HG03575 (cell line): ENCODE measurements at regions not wholly inside any gene's neighbourhood (a gene's known extent, or its start where the extent isn't known, plus 50 kb on each side); places are given as distances from the start of the nearest gene placed in this dataset.

Source experiments
- ATAC-seq: cut with Tn5 transposase; IDR thresholded peaks from one replicate; pipeline ENCODE4 v1.9.1; 2021; ENCODE audit not compliant: unreplicated experiment, insufficient number of reproducible peaks, low FRiP score; ENCODE audit errors: extremely low read depth

DNA sequence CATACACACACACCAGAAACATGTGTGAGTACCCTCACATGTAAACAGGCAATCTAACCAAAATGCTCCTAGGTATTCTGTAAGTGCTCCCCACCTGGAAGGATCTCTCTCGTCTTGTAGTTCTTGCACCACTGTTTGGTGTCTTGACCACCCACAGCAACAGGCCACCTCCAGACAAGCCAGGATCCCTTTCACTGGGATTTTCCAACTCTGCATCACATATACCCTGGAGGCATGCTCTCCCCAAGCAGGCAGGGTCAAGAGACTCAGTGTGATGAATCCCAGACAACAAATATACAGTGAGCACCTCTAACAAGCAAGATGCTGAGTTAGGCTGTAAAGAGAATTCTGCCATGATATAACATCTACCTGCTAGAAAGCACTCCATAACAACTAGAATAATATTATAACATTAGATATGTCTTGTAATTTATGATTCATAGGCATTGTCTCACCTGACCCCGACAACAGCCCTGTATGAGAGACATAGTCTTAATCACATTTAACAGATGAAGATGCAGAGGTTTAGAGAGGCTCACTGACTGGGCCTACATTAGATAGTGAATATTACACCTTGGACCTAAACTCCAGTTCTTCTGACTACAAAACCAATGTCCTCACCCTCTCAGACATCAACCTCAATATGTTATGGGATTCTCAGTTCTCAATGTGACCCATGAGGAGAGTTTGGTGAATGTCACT lies 76.5 kb upstream of the BCL6 start:
- ATAC-seq, result no peak

DNA sequence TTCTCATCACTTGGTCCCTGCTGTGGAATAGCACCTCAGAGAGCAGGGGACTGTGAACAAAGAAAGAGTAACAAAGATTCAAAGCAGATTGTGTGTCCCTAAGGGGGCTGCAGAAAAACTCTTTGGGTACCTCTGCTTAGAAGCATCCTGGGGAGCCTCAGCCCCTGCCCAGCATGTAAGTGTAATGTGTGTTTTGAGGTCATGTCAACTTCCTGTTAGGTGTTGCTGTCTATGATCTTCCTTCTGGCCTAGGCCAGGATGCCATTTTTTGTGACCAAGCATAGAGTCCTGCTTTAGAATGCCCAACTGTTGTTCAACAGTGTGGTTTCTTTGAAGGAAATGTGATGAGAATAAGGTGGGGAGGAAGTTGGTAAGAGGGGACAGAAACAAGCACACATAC lies 77.1 kb upstream of the BCL6 start:
- no peak for ATAC-seq

DNA sequence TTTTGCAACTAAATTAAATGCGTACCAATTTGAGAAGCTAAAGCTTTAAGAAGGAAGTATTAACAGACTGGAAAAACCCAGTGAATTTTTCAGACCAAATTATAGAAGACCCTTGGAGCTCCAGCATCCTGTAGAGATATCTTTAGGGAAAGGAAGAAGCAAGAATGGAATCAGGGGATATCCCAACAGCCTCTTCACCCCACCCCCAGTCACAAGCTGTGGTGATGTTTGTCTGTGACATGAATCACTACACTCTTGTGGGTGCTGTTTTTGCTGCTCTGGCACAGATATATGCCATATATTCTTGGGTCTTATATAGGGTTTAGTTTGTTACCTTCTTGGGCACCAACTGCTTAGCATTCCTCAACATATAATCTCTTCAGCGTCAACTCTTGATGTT lies 78.5 kb upstream of the BCL6 start:
- ATAC-seq, result no peak

DNA sequence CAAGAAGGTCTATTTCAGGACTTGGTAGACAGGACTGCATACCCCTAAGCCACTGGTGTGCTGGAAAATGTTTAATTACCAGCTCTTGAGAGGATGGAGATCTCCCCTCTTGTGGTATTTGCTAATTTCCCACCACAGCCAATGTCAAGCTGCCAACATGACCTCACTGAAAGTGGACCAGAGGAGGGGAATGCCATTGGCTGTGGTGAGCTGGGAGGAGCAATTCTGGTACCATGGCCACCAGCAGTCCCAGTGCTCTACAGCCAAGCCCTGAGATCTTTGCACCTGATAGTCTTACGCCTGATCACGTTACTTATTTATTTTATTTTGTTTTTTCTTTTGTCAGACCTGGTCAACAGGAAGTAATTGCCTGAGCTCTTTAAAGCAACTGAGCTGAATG lies 82.5 kb upstream of the BCL6 start:
- ATAC-seq, result no peak

DNA sequence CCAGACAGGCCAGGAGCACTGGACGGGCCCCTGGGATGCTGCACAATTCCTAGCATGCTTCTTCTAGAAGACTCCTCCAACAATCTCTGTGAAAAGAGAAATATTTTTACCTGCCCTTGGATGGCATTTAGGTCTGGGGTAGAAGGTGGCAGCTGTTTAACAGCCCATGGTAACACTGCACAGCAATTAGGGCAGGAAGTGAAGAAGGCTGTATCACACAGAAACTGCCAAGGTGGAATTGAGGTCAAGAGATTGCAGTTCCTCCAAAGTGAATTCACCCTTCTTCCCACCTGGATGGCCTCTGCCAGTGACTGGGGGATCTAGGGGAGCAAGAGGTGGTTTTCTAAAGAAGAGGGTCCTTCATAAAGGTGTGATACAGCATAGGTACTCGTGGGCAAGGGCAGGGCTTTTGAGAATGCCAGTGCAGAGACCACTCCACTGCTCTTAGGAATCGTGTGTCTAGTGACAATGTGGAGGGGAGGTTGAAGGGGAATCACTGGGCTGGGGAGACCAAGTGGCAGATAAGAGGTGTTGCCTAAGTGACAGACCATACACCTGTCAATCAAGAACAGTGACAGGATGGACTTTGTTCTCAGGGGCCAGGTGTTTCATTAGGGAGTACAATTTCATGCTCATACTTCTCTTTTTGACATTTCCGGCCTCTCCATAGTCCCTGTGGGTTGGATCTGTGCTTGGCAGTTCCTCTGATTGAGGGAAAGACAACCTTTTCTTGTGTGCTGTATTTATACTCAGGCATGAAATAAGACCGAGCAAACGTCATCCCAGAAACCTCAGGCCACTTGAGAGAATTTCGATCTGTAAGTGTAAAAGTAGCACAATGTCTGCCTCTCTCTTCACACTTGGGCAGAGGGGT lies 83.5 kb upstream of the BCL6 start:
- ATAC-seq, result peak; percentile 90

DNA sequence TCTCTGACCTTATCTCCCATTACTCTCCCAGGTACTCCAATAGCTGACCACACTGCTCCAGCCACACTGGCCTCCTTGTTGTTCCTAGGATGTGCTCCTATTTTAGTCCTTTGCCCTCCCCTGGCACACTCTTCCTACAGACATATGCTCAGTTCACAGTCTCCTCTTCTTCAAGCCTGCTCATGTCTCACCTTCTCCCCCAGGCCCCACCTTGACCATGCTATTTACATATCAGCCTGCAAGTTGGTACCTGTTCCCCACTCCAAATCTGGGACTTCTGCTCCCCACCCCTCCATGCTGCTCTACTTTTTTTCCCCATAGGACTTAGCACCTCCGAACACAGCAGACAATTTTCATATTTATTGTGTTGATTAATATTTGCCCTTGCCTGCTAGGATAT lies 84.9 kb upstream of the BCL6 start:
- ATAC-seq, result no peak

DNA sequence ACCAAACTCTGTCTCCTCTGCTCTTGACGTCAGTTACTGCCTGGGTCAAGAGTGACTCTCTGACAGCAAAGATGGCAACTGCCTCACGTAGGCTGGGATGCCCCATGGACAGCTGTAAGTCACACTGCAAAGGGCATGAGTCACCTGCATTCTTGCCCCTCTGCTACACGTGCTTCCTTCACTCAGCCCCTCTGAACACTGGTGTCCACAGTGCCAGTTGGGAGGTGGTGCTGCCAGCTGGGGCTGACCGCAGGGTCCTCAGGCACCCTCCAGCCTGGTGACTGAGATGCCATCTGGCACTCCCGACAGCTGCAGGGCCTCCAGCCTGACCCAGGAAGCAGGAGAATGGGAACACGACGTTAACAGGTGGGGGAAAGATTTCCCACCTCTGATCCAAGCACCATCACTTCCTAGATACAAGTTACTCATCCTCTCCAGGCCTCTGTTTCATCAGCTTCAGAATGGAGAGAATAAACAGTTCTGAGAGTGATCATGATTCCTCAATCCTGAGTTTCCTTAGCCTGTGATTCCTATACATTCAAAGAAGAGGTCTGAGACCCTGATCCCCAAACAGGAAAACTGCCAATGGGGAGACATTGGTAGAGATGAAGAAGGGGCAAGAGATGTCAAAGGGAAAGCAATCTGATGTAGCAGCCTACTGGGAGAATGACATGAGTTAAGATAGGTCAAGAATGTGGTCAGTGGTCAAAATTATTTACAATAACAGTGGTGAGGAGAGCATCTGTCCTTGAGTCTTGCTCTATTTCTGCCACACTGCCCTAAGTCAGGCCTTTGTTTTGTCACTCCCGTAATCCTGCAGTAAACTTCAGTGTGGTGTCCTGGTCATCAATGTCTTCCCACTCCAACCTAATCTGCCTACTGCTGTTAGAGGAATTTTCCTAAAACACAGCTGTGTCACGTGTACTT lies 86.1 kb upstream of the BCL6 start:
- ATAC-seq, result no peak

DNA sequence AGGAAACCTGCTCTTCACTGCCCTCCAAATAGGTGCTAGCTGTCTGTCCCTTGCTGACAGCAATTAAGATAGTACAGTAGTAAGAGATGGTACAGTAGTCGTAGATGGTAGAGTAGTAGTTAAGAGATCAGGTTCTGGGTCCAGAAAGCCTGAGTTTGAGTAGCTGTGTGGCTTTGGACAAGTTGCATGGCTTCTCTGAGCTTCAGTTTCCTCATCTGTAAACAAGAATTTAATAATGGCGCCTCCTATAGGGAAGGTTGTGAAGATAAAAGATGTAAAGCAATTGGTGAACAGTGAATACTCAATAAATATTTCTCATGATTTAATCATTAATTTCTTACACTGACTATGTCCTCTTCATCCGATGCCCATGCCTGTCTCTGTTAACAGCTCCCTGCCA lies 86.9 kb upstream of the BCL6 start:
- ATAC-seq, result no peak

DNA sequence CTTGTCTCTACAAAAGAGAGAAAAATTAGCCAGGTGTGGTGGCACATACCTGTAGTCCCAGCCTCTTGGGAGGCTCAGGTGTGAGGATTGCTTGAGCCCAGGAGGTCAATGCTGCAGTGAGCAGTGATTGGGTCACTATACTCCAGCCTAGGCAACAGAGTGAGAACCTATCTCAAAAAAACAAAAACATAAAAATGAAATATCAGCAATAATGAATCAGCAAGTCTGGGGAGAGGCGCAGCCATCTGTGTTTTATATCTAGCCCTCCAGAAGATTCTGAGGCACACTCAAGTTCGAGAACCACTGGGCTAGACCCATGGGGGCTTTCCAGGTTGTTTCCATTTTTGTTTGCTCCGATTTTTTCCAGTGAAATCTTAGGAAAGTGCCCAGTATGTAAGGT lies 88.1 kb upstream of the BCL6 start:
- ATAC-seq, result no peak

DNA sequence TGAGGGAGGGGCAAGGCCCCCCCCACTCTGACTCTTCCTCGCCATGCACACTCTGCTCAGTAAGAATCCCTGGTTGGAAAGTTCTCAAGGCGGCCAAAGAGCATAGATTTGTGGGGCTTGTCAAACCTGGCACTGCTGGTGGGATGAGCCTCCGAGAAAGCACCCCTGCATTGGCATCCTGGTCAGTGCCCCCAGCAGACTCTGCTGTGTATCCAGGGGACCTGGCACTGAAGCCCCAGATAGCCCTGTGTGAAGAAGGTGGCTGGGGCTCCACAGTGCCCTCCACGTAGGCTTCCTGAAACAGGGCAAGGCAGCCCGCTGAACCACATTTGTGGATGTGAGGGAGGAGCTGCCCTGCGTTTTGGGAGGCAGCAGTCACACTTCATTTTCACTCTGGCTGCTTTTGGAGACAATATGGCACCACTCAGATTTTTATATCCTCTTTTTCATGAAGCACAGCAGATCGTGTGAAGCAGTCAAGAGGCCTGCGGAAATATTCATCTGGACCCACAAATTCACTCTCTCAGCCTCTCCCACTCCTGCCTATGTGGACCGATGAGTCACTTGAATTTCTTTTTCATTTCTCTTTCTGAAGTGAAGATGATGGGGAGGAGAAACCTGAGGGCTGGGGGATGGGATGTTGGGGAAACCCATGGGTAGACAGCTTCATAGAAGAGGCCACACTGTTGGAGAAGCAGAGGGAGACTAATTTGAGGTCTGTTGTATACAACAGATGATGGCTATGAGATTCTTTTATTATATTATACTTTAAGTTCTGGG lies 88.7 kb upstream of the BCL6 start:
- no peak for ATAC-seq

DNA sequence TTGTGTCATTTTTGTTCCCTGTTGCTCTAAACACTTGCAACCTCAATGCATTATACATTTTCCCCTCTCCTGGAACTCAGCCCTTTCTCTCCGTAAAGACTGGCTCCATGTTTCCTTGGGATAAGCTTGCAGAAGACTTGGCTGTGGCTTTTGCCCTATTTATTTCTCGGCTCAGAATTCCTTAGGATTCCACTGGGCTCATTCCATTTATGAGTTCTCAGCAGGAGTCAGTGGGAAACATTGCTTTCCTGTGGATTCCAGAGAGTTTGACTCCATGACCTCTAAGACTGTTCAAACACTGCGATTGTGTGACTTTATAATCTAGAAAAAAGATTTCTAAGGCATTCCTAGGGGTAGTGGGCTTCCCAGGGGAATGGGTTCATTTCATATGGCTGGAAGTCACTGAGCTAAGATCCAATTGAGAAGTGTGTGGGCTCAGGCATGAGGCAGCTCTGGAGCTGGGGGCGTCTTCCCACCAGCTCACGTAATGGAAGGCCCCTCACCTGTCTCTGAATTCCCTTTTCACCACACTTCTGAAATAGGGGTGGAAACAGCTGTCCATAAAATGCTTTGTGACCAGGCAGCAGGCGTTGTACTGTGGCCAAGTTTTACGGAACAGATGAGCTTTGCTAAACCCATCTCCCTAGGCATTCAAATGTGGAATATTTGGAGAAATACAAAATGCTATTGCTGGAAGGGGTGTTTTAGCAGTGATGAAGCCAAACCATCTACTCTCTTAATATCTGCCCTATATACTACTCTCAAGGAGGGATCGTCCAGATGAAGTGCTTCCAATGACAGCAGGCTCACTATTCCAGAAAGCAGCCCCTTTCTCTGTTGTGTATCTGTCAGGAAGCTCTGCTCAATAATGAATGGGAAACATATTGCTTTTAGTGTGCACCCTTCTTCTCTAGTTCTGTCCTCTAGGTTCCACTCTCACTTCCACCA lies 91.8 kb upstream of the BCL6 start:
- no peak for ATAC-seq

DNA sequence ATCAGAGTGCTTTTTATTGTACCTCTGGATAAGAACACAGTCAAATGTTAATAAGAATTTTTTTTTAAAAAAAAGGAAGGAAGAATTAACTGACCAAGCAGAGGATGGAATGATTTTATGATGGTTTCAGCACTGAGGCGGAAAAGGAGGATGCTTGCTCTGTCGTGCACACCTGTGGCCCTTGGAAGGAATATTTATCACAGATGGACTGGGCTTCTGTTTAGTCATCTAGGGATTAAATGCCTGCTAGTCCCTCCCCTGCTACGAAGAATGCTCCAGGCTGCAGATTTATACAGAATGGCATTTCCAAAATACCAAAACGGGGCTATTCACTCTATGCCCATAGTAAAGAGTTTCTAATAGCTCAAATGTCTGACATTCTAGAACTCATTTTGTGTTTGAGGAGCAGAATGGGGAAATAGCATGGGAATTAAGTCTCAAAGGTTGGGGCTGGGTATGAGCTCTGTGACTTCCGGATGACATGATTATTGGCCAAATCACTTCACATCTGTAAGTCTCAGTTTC lies 92.8 kb upstream of the BCL6 start:
- ATAC-seq, result no peak

DNA sequence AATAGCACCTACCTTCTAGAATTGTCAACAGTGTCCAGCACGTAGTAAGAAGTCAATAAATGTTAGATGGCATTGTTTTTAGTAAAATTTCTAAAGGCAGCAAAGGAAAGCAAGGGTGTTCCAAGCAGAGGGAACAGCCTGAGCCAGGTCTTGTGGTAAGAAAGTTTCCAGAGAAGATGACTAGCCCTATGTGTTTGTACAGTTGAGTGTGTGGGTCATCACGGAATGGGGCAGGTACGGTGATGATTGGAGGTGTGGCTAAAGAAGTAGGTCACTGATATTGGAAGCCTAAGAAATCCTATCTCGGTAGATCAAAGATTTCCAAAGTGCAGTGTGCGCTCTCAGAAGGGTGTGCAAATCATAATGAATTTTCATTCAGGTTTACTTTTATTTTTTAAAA lies 94.2 kb upstream of the BCL6 start:
- no peak for ATAC-seq

DNA sequence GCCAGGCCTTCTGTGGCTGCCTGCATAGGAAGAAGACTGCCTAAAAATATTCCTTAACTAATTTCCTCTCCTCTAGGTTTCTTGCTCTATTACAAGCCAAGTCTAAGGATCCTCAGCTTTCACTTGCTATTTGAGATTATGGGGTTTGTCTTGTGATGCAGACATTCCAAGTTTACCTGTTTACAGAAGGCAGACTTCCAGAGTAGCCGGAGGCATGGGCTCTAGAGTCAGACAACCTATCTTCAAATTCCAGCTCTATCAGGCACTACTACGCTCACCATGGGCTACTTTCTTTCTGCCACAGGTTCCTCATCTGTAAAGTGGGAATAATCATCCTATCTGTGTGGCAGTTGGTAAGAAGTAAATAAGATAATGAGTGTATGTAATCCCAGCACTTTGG lies 95.6 kb upstream of the BCL6 start:
- ATAC-seq, result no peak

DNA sequence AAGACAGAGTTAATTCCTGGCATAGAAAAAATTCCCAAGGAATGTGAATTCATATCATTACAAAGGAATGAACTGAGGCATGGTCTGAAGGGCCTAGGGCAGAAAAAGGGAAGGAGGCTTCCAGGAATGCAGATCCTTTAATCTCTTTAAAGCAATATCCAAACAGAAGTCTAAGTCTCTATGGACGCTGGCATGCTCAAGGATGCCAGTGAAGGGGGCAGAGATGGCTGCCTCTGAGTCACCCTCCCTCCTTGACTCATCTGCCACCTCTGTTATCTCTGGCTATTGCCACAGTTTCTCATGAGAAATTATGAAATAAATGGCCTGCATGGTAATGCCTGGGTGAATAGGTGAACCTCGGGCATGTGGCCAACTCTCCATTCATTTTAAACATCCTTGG lies 96.3 kb upstream of the BCL6 start:
- ATAC-seq, result no peak

DNA sequence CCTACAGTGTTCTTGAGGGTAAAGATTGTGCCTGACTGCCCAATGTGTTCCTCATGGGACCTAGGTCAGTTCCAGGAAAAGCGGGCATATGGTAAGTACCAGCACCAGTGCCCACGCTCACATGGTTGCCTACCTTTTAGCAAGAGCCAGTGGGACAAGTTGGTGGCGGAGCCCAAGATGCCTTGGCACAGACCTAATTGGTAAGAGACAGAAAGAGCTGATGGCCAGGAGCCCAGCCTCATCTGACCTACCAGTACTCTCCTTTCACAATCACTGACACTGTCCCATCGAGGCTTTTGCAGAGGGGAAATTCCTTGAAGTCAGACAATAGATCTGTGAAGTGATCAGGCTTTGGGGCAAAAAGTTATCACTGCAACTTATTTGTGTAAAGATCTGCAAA lies 98.4 kb upstream of the BCL6 start:
- ATAC-seq, result no peak

DNA sequence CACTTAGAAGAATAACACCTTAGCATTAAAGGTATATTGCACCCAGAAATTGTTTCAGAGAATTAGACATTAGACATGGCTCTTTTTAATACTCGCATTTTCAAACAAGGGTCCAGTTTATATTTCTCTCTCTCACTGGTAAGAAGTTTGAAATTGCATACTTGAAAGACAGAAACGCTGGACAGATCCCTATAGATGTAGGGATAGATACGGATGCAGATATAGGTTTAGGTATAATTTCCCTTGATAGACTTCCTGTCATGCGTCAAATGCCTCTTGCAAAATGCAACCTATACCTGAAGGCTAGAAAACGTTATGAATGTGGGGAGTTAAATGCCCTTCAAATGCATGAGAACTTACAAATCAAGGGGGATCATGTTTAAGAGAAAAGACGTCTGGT lies 99.4 kb upstream of the BCL6 start:
- ATAC-seq, result no peak

DNA sequence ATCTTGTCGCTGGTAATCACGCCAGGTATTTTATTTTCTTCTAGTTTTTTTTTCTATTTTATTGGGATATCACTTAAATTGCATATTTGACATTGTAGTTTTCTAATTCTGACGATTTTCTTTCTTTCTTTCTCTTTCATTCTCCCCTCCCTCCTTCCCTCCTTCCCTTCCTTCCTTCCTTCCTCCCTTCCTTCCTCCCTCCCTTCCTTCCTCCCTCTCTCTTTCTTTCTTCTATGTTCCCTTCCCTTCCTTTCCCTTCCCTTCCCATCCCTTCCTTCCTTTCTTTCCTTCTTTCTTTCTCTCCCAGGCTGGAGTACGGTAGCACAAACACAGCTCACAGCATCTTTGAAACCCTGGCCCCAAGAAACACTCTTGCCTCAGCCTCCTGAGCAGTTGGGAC lies 100.6 kb upstream of the BCL6 start:
- no peak for ATAC-seq
